ENCODE measurements at regions not wholly inside any gene's neighbourhood (a gene's known extent, or its start where the extent isn't known, plus 50 kb on each side); places are given as distances from the start of the nearest gene placed in this dataset.

DNA sequence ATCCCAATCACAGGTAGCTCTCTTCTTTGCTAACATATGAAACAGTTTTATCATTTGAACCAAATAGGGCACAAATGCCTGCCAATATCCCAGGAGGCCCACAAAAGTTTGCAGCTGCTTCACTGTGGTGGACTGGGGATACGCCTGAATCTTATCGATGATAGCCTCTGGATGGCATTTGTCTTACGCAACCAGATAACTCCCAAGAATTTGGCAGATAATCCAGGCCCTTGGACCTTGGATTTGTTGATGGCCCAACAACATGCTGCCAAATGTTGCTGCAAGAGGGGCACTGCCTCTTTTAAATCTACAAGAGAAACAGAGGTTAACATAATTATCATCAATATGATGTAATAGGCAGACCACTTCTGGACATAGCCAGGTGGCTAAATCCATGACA lies 587.1 kb upstream of the LRRTM4 start:
- ChIA-PET CTCF (ENCODE audit: low intra/inter-chr PET ratio, low total read pairs) (no interaction called here), POLR2A (no interaction called here)
- peaks cover 14% of the 10 kb centered on the region; the same call in 1 of the 2 replicates for H3K9me3 ChIP-seq (ENCODE audit: low read length)
- H2AFZ ChIP-seq (ENCODE audit: low read length) = no peak overlapping the region
- no peak overlapping the region for H3K27ac ChIP-seq (ENCODE audit: extremely low read length, insufficient read depth, low read length)
- H3K79me2 ChIP-seq (ENCODE audit: insufficient read depth, low read length) = no peaks in the 10 kb centered on the region
- no peak overlapping the region for H3K9ac ChIP-seq (ENCODE audit: insufficient read depth, low read depth, low read length)
- 67% methylated on average over 3 of the region's 3 CpGs for WGBS (ENCODE audit: low lambda C conversion rate)
- intact Hi-C loops (cut with micrococcal nuclease; ENCODE audit: unreplicated experiment) (no loop called here), in situ Hi-C loops (cut with HindIII; ENCODE audit: extremely low pct_ligation_motif_present, low pct_unique_long_range_greater_than_20kb) (no loop called here)
- H3K4me1 ChIP-seq (ENCODE audit: insufficient read depth, low read length) = peaks cover 10% of the 10 kb centered on the region
- no peak overlapping the region for H3K4me3 ChIP-seq (replicated peaks in 1 of 3; ENCODE audit: insufficient read depth in 1 of 3, low read depth in 2 of 3, low read length in 3 of 3)
- peaks cover 0 to 1% of the 10 kb centered on the region in 2 experiments; a peak in 3 of 5 replicates for H3K36me3 ChIP-seq (replicated peaks in 1 of 2; ENCODE audit: control insufficient read depth in 1 of 2, insufficient read depth in 2 of 2, low read length in 2 of 2)
- H4K20me1 ChIP-seq (ENCODE audit: insufficient read depth, low read length) = no peaks in the 10 kb centered on the region
- ATAC-seq (peak; percentile 34), DNase-seq (ENCODE audit: low spot score) (peak; percentile 74), FAIRE-seq (peak; percentile 23)
- no peak overlapping the region for H3K4me2 ChIP-seq (ENCODE audit: low read depth, low read length)
- no peaks in the 10 kb centered on the region for H3K27me3 ChIP-seq (ENCODE audit: control insufficient read depth in 1 of 2, insufficient read depth in 2 of 2, low read length in 2 of 2)
- no TSS peak for BruUV-seq (replicated peaks)
- TF ChIP-seq ZBTB8A (CRISPR knock-in tag; IDR thresholded peaks at IDR 0.05; ENCODE audit: borderline replicate concordance, low read depth) (no peak), ZNF883 (CRISPR knock-in tag; IDR thresholded peaks at IDR 0.05; ENCODE audit: not compliant biosample characterization) (no peak), SCMH1 (CRISPR knock-in tag; IDR thresholded peaks at IDR 0.05; ENCODE audit: borderline replicate concordance) (no peak), ZNF501 (CRISPR knock-in tag; IDR thresholded peaks at IDR 0.05) (no peak), ZNF614 (CRISPR knock-in tag; IDR thresholded peaks at IDR 0.05; ENCODE audit: borderline replicate concordance) (no peak), ZNF644 (CRISPR knock-in tag; IDR thresholded peaks at IDR 0.05; ENCODE audit: low read depth) (0 out of 2 replicates have a peak, but pooled peaks have one; percentile 17), IKZF4 (CRISPR knock-in tag; IDR thresholded peaks at IDR 0.05; ENCODE audit: borderline replicate concordance, low read depth, not compliant biosample characterization) (no peak), EP300 (IDR thresholded peaks at IDR 0.05; ENCODE audit: low read depth in 2 of 2, low read length in 2 of 2) (0 out of 4 replicates have a peak, but pooled peaks of 1 of the 2 experiments have one; percentile 9), EP300 (CRISPR knock-in tag; IDR thresholded peaks at IDR 0.05; ENCODE audit: borderline replicate concordance) (no peak), ATF7-NPFF (CRISPR knock-in tag; IDR thresholded peaks at IDR 0.05; ENCODE audit: low read depth) (no peak), CEBPB (IDR thresholded peaks at IDR 0.05; ENCODE audit: borderline replicate concordance, low read depth, low read length) (peak; percentile 80; the same call in 1 of the 2 replicates), PITX1 (CRISPR knock-in tag; IDR thresholded peaks at IDR 0.05) (peak; percentile 31; the same call in 1 of the 2 replicates), ZMYM4 (CRISPR knock-in tag; IDR thresholded peaks at IDR 0.05) (peak; percentile 74), ZNF572 (CRISPR knock-in tag; IDR thresholded peaks at IDR 0.05) (no peak), FOXK2 (IDR thresholded peaks at IDR 0.05) (no peak), ATRX (CRISPR knock-in tag; IDR thresholded peaks at IDR 0.05; ENCODE audit: borderline replicate concordance) (no peak), POLR2AphosphoS5 (IDR thresholded peaks at IDR 0.05; ENCODE audit: low read depth, low read length) (no peak), NCOA5 (CRISPR knock-in tag; IDR thresholded peaks at IDR 0.05) (no peak), SP4 (CRISPR knock-in tag; IDR thresholded peaks at IDR 0.05) (no peak), SMYD3 (CRISPR knock-in tag; IDR thresholded peaks at IDR 0.05) (no peak), ZNF496 (CRISPR knock-in tag; IDR thresholded peaks at IDR 0.05; ENCODE audit: insufficient replicate concordance) (no peak)
- TF ChIP-seq, protein P1, sequence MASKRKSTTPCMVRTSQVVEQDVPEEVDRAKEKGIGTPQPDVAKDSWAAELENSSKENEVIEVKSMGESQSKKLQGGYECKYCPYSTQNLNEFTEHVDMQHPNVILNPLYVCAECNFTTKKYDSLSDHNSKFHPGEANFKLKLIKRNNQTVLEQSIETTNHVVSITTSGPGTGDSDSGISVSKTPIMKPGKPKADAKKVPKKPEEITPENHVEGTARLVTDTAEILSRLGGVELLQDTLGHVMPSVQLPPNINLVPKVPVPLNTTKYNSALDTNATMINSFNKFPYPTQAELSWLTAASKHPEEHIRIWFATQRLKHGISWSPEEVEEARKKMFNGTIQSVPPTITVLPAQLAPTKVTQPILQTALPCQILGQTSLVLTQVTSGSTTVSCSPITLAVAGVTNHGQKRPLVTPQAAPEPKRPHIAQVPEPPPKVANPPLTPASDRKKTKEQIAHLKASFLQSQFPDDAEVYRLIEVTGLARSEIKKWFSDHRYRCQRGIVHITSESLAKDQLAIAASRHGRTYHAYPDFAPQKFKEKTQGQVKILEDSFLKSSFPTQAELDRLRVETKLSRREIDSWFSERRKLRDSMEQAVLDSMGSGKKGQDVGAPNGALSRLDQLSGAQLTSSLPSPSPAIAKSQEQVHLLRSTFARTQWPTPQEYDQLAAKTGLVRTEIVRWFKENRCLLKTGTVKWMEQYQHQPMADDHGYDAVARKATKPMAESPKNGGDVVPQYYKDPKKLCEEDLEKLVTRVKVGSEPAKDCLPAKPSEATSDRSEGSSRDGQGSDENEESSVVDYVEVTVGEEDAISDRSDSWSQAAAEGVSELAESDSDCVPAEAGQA (IDR thresholded peaks at IDR 0.05; ENCODE audit: low read depth) = no peak
- TF ChIP-seq, protein P1 (CRISPR knock-in tag; IDR thresholded peaks at IDR 0.05; ENCODE audit: borderline replicate concordance) = no peak

Measured in HepG2 (cell line).